ENCODE measurements at regions not wholly inside any gene's neighbourhood (a gene's known extent, or its start where the extent isn't known, plus 50 kb on each side); places are given as distances from the start of the nearest gene placed in this dataset.

DNA sequence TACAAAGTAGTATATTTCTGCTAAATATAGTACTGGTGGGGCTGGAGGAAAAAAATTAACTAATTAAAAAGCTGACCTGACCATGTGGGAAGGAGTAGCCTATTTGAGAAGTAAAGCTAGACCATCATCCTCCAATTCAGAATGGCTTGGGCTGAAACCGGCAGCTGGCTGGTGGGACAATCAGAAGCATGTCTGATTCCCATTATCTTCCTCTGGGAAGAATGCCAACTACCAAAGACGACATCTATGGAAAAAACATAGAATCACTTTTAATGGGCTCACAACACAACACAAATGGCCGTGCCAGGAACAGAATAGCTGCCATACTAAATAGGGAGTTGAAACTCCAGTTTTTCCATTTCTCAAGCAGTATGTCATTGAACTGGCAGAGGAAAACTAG, 120.4 kb upstream of the FREM2 start:
- TF ChIP-seq, protein P1, sequence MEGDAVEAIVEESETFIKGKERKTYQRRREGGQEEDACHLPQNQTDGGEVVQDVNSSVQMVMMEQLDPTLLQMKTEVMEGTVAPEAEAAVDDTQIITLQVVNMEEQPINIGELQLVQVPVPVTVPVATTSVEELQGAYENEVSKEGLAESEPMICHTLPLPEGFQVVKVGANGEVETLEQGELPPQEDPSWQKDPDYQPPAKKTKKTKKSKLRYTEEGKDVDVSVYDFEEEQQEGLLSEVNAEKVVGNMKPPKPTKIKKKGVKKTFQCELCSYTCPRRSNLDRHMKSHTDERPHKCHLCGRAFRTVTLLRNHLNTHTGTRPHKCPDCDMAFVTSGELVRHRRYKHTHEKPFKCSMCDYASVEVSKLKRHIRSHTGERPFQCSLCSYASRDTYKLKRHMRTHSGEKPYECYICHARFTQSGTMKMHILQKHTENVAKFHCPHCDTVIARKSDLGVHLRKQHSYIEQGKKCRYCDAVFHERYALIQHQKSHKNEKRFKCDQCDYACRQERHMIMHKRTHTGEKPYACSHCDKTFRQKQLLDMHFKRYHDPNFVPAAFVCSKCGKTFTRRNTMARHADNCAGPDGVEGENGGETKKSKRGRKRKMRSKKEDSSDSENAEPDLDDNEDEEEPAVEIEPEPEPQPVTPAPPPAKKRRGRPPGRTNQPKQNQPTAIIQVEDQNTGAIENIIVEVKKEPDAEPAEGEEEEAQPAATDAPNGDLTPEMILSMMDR (IDR thresholded peaks at IDR 0.05; ENCODE audit: borderline replicate concordance, extremely low read depth, low read length, poor library complexity, severe bottlenecking) = no peak
- TF ChIP-seq EZH2 (IDR thresholded peaks at IDR 0.05; ENCODE audit: borderline replicate concordance, low read depth, low read length, severe bottlenecking) = no peak
